Endothelial cell (in vitro differentiated cells): ENCODE measurements at regions not wholly inside any gene's neighbourhood (a gene's known extent, or its start where the extent isn't known, plus 50 kb on each side); places are given as distances from the start of the nearest gene placed in this dataset.

Experiments
- DNase-seq: peaks from one replicate; pipeline ENCODE4 v3.0.0; 2021; ENCODE audit warnings: low spot score
- H3K27ac Mint-ChIP-seq: one replicate; pipeline ENCODE4 v1.8.0; 2021; ENCODE audit warnings: mixed read lengths, inconsistent platforms; ENCODE audit not compliant: unreplicated experiment
- H3K27me3 Mint-ChIP-seq: one replicate; pipeline ENCODE4 v1.8.0; 2021; ENCODE audit warnings: mild to moderate bottlenecking, moderate library complexity, mixed read lengths, inconsistent platforms; ENCODE audit not compliant: unreplicated experiment
- H3K36me3 Mint-ChIP-seq: one replicate; pipeline ENCODE4 v1.8.0; 2021; ENCODE audit warnings: mild to moderate bottlenecking, low read depth, mixed read lengths, inconsistent platforms; ENCODE audit not compliant: unreplicated experiment
- H3K4me1 Mint-ChIP-seq: one replicate; pipeline ENCODE4 v1.8.0; 2021; ENCODE audit warnings: mild to moderate bottlenecking, mixed read lengths, inconsistent platforms; ENCODE audit not compliant: unreplicated experiment
- H3K4me3 Mint-ChIP-seq: one replicate; pipeline ENCODE4 v1.8.0; 2021; ENCODE audit warnings: mild to moderate bottlenecking, mixed read lengths, inconsistent platforms; ENCODE audit not compliant: unreplicated experiment
- H3K9me3 Mint-ChIP-seq: one replicate; pipeline ENCODE4 v1.8.0; 2021; ENCODE audit warnings: mixed read lengths, inconsistent platforms; ENCODE audit not compliant: unreplicated experiment
- CTCF ChIP-seq: fragments of 200-600 bp; sonication (generic); IDR thresholded peaks from one replicate; pipeline ENCODE4 v1.5.0; 2021; ENCODE audit warnings: antibody characterized with exemption; ENCODE audit not compliant: unreplicated experiment

- H3K4me1 Mint-ChIP-seq = no peaks in the 10 kb centered on the region
- H3K4me3 Mint-ChIP-seq = no peak overlapping the region
- no peak for TF ChIP-seq CTCF
- H3K27me3 Mint-ChIP-seq = no peaks in the 10 kb centered on the region
- no peaks in the 10 kb centered on the region for H3K9me3 Mint-ChIP-seq
- H3K36me3 Mint-ChIP-seq = no peaks in the 10 kb centered on the region
- no peak overlapping the region for H3K27ac Mint-ChIP-seq
- no peak for DNase-seq
Observed at GRCh38 chr4:84276752-84277151, 222.3 kb downstream of the NKX6-1 start.

- Mint-ChIP-seq H3K27ac (no peak overlapping the region), H3K27me3 (peaks cover 4% of the 10 kb centered on the region), H3K4me1 (no peaks in the 10 kb centered on the region), H3K9me3 (no peaks in the 10 kb centered on the region), H3K4me3 (no peak overlapping the region), H3K36me3 (no peaks in the 10 kb centered on the region)
- no peak for TF ChIP-seq CTCF
- no peak for DNase-seq
Observed at GRCh38 chr4:84269536-84270044, 229.5 kb downstream of the NKX6-1 start.

- no peak overlapping the region for H3K4me3 Mint-ChIP-seq
- H3K27ac Mint-ChIP-seq = no peak overlapping the region
- peaks cover 4% of the 10 kb centered on the region for H3K27me3 Mint-ChIP-seq
- no peaks in the 10 kb centered on the region for H3K9me3 Mint-ChIP-seq
- no peak for TF ChIP-seq CTCF
- H3K4me1 Mint-ChIP-seq = no peaks in the 10 kb centered on the region
- no peak for DNase-seq
- no peaks in the 10 kb centered on the region for H3K36me3 Mint-ChIP-seq
Observed at GRCh38 chr4:84264652-84265051, 234.4 kb downstream of the NKX6-1 start.

- H3K36me3 Mint-ChIP-seq = no peaks in the 10 kb centered on the region
- no peaks in the 10 kb centered on the region for H3K4me1 Mint-ChIP-seq
- H3K27me3 Mint-ChIP-seq = peaks cover 3% of the 10 kb centered on the region
- no peak for TF ChIP-seq CTCF
- H3K4me3 Mint-ChIP-seq = no peak overlapping the region
- no peaks in the 10 kb centered on the region for H3K9me3 Mint-ChIP-seq
- no peak for DNase-seq
- no peak overlapping the region for H3K27ac Mint-ChIP-seq
Observed at GRCh38 chr4:84263415-84263814, 235.7 kb downstream of the NKX6-1 start.

- H3K36me3 Mint-ChIP-seq = no peaks in the 10 kb centered on the region
- no peaks in the 10 kb centered on the region for H3K4me1 Mint-ChIP-seq
- no peak overlapping the region for H3K4me3 Mint-ChIP-seq
- TF ChIP-seq CTCF = no peak
- DNase-seq = no peak
- no peaks in the 10 kb centered on the region for H3K27me3 Mint-ChIP-seq
- no peaks in the 10 kb centered on the region for H3K9me3 Mint-ChIP-seq
- no peak overlapping the region for H3K27ac Mint-ChIP-seq
Observed at GRCh38 chr4:84260495-84260894, 238.6 kb downstream of the NKX6-1 start.
